Liver (tissue), 8 donors: ENCODE measurements at regions not wholly inside any gene's neighbourhood (a gene's known extent, or its start where the extent isn't known, plus 50 kb on each side); places are given as distances from the start of the nearest gene placed in this dataset.

Experiments
- DNase-seq: peaks from one replicate; pipeline ENCODE4 v3.0.0-alpha.2; 2017; ENCODE audit warnings: low spot score
- H3K27ac ChIP-seq, 2 donors: one replicate each; pipeline ENCODE4 v1.7.0; 2013; ENCODE audit warnings: inconsistent platforms in 2 of 2, low read length in 2 of 2, control low read depth in 1 of 2, low read depth in 1 of 2, mild to moderate bottlenecking in 1 of 2
- H3K27me3 ChIP-seq, 4 donors: one replicate each; pipeline versions ENCODE4 v1.6.1 to v1.7.0; 2013; ENCODE audit warnings: low read length in 3 of 4, inconsistent platforms in 1 of 4, mild to moderate bottlenecking in 1 of 4, moderate library complexity in 1 of 4; ENCODE audit not compliant: control insufficient read depth in 4 of 4, insufficient read depth in 4 of 4
- H3K36me3 ChIP-seq, 4 donors: one replicate each; pipeline versions ENCODE4 v1.6.1 to v1.7.0; 2013; ENCODE audit warnings: low read length in 3 of 4, mild to moderate bottlenecking in 3 of 4, low read depth in 1 of 4, moderate library complexity in 1 of 4; ENCODE audit not compliant: control insufficient read depth in 4 of 4, insufficient read depth in 3 of 4
- H3K4me1 ChIP-seq, 4 donors: one replicate each; pipeline versions ENCODE4 v1.6.1 to v1.7.0; 2013; ENCODE audit warnings: low read length in 3 of 4, mild to moderate bottlenecking in 3 of 4, moderate library complexity in 1 of 4; ENCODE audit not compliant: control insufficient read depth in 4 of 4, insufficient read depth in 4 of 4
- H3K4me3 ChIP-seq, 3 donors: one replicate each; pipeline versions ENCODE4 v1.6.1 to v1.7.0; 2013; ENCODE audit warnings: low read length in 3 of 3, control low read depth in 1 of 3, low read depth in 1 of 3, mild to moderate bottlenecking in 1 of 3
- H3K9ac ChIP-seq, 2 donors: one replicate each; pipeline ENCODE4 v1.7.0; 2013; ENCODE audit warnings: low read length in 2 of 2, mild to moderate bottlenecking in 2 of 2, moderate library complexity in 2 of 2, control low read depth in 1 of 2, low read depth in 1 of 2
- H3K9me3 ChIP-seq, 4 donors: one replicate each; pipeline versions ENCODE4 v1.6.1 to v1.7.0; 2013; ENCODE audit warnings: low read length in 3 of 4; ENCODE audit not compliant: control insufficient read depth in 4 of 4
- FOXA2 ChIP-seq: IDR thresholded peaks from 2 replicates; pipeline ENCODE4 v1.6.1; 2016; ENCODE audit warnings: antibody characterized with exemption
- JUND ChIP-seq, 2 donors: IDR thresholded peaks; 2 replicates each; pipeline ENCODE4 v1.6.1; 2016; ENCODE audit warnings: antibody characterized with exemption in 2 of 2
- RAD21 ChIP-seq, 2 donors: IDR thresholded peaks; 2 replicates each; pipeline ENCODE4 v1.6.1; 2016; ENCODE audit warnings: antibody characterized with exemption in 2 of 2, mild to moderate bottlenecking in 2 of 2
- RXRA ChIP-seq, 2 donors: IDR thresholded peaks; 2 replicates each; pipeline ENCODE4 v1.6.1; 2017 to 2018; ENCODE audit warnings: antibody characterized with exemption in 2 of 2, mild to moderate bottlenecking in 1 of 2
- SP1 ChIP-seq: IDR thresholded peaks from 2 replicates; pipeline ENCODE4 v1.6.1; 2018; ENCODE audit warnings: antibody characterized with exemption, mild to moderate bottlenecking
- TAF1 ChIP-seq: conservative IDR thresholded peaks from 2 replicates; pipeline ENCODE4 v1.6.1; 2016; ENCODE audit warnings: antibody characterized with exemption, mild to moderate bottlenecking
- YY1 ChIP-seq: IDR thresholded peaks from 2 replicates; pipeline ENCODE4 v1.6.1; 2016; ENCODE audit warnings: antibody characterized with exemption, mild to moderate bottlenecking
- WGBS: extraction: QIAGEN DNeasy Blood & Tissue Kit; methylation state at CpG from one replicate; pipeline ENCODE4 v1.1.7; 2013; 5-methylcytosine and 5-hydroxymethylcytosine counted together
- TF ChIP-seq, protein P1 (sequence below): IDR thresholded peaks from 2 replicates; pipeline ENCODE4 v1.6.1; 2016; ENCODE audit warnings: antibody characterized with exemption
- TF ChIP-seq, protein P2 (sequence below): IDR thresholded peaks from 2 replicates; pipeline ENCODE4 v1.6.1; 2016; ENCODE audit warnings: antibody characterized with exemption
- TF ChIP-seq, protein P3 (sequence below): IDR thresholded peaks from 2 replicates; pipeline ENCODE4 v1.6.1; 2016; ENCODE audit warnings: antibody characterized with exemption, mild to moderate bottlenecking
- TF ChIP-seq, protein P4 (sequence below): IDR thresholded peaks from 2 replicates; pipeline ENCODE4 v1.6.1; 2016; ENCODE audit warnings: antibody characterized with exemption
- TF ChIP-seq, protein P5 (sequence below): fragments of 150-350 bp; IDR thresholded peaks from 2 replicates; pipeline ENCODE4 v1.5.1; 2017; ENCODE audit warnings: improper control_type of control experiment, low read depth, low read length; ENCODE audit not compliant: missing input control
- donor health status: healthy.
- donor health status: healthy.
- donor health status: healthy.
- donor health status: healthy.
- donor health status: healthy.

DNA sequence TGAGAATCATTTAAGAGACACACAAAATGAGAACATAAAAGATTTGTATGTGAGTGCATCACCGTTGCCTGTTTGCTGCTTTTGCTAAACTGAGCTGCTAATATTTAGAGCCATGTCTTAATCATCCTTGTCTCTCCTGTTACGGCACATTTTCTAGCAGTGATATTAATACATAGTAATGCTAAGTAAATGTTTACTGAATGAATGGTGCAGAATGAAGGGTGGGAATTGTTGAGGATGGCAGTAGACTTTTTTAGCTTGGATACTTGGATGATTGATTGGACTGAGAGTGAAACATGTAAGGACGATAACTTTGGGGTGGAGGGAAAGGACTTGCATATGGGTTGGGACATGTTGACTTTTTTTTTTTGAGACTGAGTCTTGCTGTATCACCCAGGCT, 102.3 kb upstream of the ABCA1 start (continued):
- no peak for TF ChIP-seq TAF1
- TF ChIP-seq YY1, result no peak
- TF ChIP-seq FOXA2, result no peak
- TF ChIP-seq, protein P1, sequence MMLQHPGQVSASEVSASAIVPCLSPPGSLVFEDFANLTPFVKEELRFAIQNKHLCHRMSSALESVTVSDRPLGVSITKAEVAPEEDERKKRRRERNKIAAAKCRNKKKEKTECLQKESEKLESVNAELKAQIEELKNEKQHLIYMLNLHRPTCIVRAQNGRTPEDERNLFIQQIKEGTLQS, result no peak
- TF ChIP-seq, protein P2, sequence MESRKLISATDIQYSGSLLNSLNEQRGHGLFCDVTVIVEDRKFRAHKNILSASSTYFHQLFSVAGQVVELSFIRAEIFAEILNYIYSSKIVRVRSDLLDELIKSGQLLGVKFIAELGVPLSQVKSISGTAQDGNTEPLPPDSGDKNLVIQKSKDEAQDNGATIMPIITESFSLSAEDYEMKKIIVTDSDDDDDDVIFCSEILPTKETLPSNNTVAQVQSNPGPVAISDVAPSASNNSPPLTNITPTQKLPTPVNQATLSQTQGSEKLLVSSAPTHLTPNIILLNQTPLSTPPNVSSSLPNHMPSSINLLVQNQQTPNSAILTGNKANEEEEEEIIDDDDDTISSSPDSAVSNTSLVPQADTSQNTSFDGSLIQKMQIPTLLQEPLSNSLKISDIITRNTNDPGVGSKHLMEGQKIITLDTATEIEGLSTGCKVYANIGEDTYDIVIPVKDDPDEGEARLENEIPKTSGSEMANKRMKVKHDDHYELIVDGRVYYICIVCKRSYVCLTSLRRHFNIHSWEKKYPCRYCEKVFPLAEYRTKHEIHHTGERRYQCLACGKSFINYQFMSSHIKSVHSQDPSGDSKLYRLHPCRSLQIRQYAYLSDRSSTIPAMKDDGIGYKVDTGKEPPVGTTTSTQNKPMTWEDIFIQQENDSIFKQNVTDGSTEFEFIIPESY, result no peak

DNA sequence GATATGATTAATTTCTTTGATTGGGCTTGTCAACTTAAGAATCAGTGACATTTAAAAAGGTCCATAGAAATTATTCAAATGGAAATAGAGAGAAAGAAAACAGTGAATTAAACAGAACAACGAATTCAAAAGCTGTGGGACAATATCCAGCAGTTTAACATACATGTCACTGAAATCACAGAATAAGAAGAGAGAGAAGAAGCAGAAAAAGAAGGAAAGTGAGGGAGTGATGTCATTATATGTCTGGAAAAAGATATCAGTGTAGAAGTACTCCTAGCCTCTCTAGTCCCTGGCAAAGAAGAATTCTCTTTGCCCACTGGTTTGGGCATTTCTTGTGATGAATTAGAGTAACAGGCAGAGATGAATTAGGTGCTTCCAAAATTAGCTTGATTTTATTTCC, 109.2 kb upstream of the ABCA1 start:
- DNase-seq, result no peak
- no peak overlapping the region for H3K27ac ChIP-seq
- H3K36me3 ChIP-seq, result no peaks in the 10 kb centered on the region
- H3K9me3 ChIP-seq, result no peaks in the 10 kb centered on the region
- no peaks in the 10 kb centered on the region for H3K27me3 ChIP-seq
- H3K9ac ChIP-seq, result no peak overlapping the region
- no peak overlapping the region for H3K4me3 ChIP-seq
- no peak for TF ChIP-seq RXRA (IDR thresholded peaks at IDR 0.05)
- TF ChIP-seq, protein P3, sequence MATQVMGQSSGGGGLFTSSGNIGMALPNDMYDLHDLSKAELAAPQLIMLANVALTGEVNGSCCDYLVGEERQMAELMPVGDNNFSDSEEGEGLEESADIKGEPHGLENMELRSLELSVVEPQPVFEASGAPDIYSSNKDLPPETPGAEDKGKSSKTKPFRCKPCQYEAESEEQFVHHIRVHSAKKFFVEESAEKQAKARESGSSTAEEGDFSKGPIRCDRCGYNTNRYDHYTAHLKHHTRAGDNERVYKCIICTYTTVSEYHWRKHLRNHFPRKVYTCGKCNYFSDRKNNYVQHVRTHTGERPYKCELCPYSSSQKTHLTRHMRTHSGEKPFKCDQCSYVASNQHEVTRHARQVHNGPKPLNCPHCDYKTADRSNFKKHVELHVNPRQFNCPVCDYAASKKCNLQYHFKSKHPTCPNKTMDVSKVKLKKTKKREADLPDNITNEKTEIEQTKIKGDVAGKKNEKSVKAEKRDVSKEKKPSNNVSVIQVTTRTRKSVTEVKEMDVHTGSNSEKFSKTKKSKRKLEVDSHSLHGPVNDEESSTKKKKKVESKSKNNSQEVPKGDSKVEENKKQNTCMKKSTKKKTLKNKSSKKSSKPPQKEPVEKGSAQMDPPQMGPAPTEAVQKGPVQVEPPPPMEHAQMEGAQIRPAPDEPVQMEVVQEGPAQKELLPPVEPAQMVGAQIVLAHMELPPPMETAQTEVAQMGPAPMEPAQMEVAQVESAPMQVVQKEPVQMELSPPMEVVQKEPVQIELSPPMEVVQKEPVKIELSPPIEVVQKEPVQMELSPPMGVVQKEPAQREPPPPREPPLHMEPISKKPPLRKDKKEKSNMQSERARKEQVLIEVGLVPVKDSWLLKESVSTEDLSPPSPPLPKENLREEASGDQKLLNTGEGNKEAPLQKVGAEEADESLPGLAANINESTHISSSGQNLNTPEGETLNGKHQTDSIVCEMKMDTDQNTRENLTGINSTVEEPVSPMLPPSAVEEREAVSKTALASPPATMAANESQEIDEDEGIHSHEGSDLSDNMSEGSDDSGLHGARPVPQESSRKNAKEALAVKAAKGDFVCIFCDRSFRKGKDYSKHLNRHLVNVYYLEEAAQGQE, result no peak
- TF ChIP-seq, protein P4, sequence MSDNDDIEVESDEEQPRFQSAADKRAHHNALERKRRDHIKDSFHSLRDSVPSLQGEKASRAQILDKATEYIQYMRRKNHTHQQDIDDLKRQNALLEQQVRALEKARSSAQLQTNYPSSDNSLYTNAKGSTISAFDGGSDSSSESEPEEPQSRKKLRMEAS, result no peak
- TF ChIP-seq JUND (IDR thresholded peaks at IDR 0.05), result no peak
- TF ChIP-seq SP1, result no peak
- no peak for TF ChIP-seq YY1
- no peak for TF ChIP-seq RAD21 (IDR thresholded peaks at IDR 0.05)
- 83% methylated on average over 1 of the region's 1 CpG for WGBS
- H3K4me1 ChIP-seq, result no peaks in the 10 kb centered on the region

DNA sequence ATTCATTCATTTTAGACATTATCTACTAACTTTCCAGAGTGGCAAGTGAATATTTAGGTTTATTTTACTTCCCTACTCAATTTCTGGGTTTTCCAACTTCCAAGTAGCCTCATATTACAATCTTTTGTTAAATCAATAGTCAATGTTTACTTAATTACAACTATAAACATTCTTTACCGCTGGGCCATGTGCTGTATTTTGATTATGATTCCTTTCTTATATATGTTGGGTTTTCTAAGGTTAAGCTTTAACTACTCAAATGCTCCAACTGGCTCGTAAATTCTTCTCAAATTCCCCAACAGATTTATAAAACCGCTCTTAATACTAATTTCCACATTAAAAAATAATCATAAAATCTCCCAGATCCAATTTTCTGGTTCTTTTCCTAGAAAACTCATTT, 110.1 kb upstream of the ABCA1 start:
- Histone ChIP-seq H3K9me3 (no peaks in the 10 kb centered on the region), H3K27me3 (no peaks in the 10 kb centered on the region), H3K36me3 (no peaks in the 10 kb centered on the region), H3K27ac (no peak overlapping the region), H3K9ac (no peak overlapping the region), H3K4me1 (no peaks in the 10 kb centered on the region), H3K4me3 (no peak overlapping the region)
- DNase-seq, result no peak
- TF ChIP-seq, protein P5, sequence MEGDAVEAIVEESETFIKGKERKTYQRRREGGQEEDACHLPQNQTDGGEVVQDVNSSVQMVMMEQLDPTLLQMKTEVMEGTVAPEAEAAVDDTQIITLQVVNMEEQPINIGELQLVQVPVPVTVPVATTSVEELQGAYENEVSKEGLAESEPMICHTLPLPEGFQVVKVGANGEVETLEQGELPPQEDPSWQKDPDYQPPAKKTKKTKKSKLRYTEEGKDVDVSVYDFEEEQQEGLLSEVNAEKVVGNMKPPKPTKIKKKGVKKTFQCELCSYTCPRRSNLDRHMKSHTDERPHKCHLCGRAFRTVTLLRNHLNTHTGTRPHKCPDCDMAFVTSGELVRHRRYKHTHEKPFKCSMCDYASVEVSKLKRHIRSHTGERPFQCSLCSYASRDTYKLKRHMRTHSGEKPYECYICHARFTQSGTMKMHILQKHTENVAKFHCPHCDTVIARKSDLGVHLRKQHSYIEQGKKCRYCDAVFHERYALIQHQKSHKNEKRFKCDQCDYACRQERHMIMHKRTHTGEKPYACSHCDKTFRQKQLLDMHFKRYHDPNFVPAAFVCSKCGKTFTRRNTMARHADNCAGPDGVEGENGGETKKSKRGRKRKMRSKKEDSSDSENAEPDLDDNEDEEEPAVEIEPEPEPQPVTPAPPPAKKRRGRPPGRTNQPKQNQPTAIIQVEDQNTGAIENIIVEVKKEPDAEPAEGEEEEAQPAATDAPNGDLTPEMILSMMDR, result no peak
- TF ChIP-seq, protein P2, result no peak
- TF ChIP-seq SP1 (no peak), RXRA (IDR thresholded peaks at IDR 0.05) (no peak)
- WGBS, result 43% methylated on average over 3 of the region's 3 CpGs
